Tibial artery (tissue), 4 donors: ENCODE measurements at regions not wholly inside any gene's neighbourhood (a gene's known extent, or its start where the extent isn't known, plus 50 kb on each side); places are given as distances from the start of the nearest gene placed in this dataset.

Experiments used
- DNase-seq, 2 donors: peaks; one replicate each; pipeline ENCODE4 v3.0.0-alpha.2; 2019
- H3K27ac ChIP-seq, 2 donors: fragments of 200-600 bp; sonication (generic) in 1 of 2; 1 replicate in 1 of 2; 2 replicates in 1 of 2; pipeline ENCODE4 v1.5.1; 2018 to 2019; ENCODE audit warnings: mild to moderate bottlenecking in 1 of 2
- H3K27me3 ChIP-seq, 2 donors: fragments of 200-600 bp; sonication (generic) in 1 of 2; one replicate each; pipeline versions ENCODE4 v1.5.1 to v1.6.0; 2016 to 2019
- H3K36me3 ChIP-seq, 3 donors: fragments of 200-600 bp; sonication (generic) in 2 of 3; one replicate each; pipeline ENCODE4 v1.5.1; 2016 to 2019; ENCODE audit warnings: mild to moderate bottlenecking in 2 of 3
- H3K4me1 ChIP-seq, 4 donors: fragments of 200-600 bp; sonication (generic) in 2 of 4; 1 replicate in 3 of 4; 2 replicates in 1 of 4; pipeline ENCODE4 v1.5.1; 2016 to 2019
- H3K4me3 ChIP-seq, 2 donors: fragments of 200-600 bp; sonication (generic) in 1 of 2; 1 replicate in 1 of 2; 2 replicates in 1 of 2; pipeline ENCODE4 v1.5.1; 2018 to 2019; ENCODE audit warnings: mild to moderate bottlenecking in 2 of 2
- H3K9me3 ChIP-seq, 3 donors: fragments of 200-600 bp; sonication (generic) in 1 of 3; one replicate each; pipeline ENCODE4 v1.5.1; 2016 to 2019
- CTCF ChIP-seq, 2 experiments: fragments of 200-600 bp in 1 of 2; fragments of 450-650 bp in 1 of 2; IDR thresholded peaks; one replicate each; pipeline ENCODE4 v1.5.1; 2017 to 2019; ENCODE audit warnings: antibody characterized with exemption in 2 of 2, mild to moderate bottlenecking in 1 of 2, moderate library complexity in 1 of 2
- intact Hi-C: fragments of 100-400 bp; cut with DNase I; formaldehyde crosslinking; loops from one replicate; pipeline ENCODE4 v1.15.0; 2023; ENCODE audit warnings: low total_unique reads

GRCh38 chr4:177128306-177128705 lies 181.4 kb upstream of the NEIL3 start:
- Histone ChIP-seq H3K9me3 (peaks cover 0 to 11% (median 0%) of the 10 kb centered on the region in 3 donors), H3K4me1 (no peaks in the 10 kb centered on the region), H3K27ac (no peak overlapping the region), H3K27me3 (no peaks in the 10 kb centered on the region), H3K4me3 (no peak overlapping the region), H3K36me3 (no peaks in the 10 kb centered on the region)
- no peak for DNase-seq
- intact Hi-C loops = no loop called here
- no peak for TF ChIP-seq CTCF (IDR thresholded peaks at IDR 0.05)

GRCh38 chr4:177131736-177132135 lies 177.9 kb upstream of the NEIL3 start:
- H3K27me3 ChIP-seq = no peaks in the 10 kb centered on the region
- H3K9me3 ChIP-seq = peaks cover 0 to 11% (median 0%) of the 10 kb centered on the region in 3 donors
- H3K36me3 ChIP-seq = no peaks in the 10 kb centered on the region
- H3K4me1 ChIP-seq = no peaks in the 10 kb centered on the region
- intact Hi-C loops = no loop called here
- H3K4me3 ChIP-seq = no peak overlapping the region
- TF ChIP-seq CTCF (IDR thresholded peaks at IDR 0.05) = no peak
- DNase-seq = no peak
- no peak overlapping the region for H3K27ac ChIP-seq

GRCh38 chr4:177147668-177148067 lies 162.0 kb upstream of the NEIL3 start:
- TF ChIP-seq CTCF (IDR thresholded peaks at IDR 0.05) = no peak
- H3K36me3 ChIP-seq = no peaks in the 10 kb centered on the region

GRCh38 chr4:177155454-177155853 lies 154.2 kb upstream of the NEIL3 start:
- intact Hi-C loops = no loop called here
- no peak overlapping the region for H3K27ac ChIP-seq
- H3K27me3 ChIP-seq = no peaks in the 10 kb centered on the region
- H3K4me3 ChIP-seq = no peak overlapping the region
- no peak for TF ChIP-seq CTCF (IDR thresholded peaks at IDR 0.05)
- no peaks in the 10 kb centered on the region for H3K36me3 ChIP-seq
- DNase-seq = no peak
- no peaks in the 10 kb centered on the region for H3K4me1 ChIP-seq
- H3K9me3 ChIP-seq = peaks cover 0 to 6% (median 0%) of the 10 kb centered on the region in 3 donors

More at GRCh38 chr4:177147668-177148067, 162.0 kb upstream of the NEIL3 start:
- Histone ChIP-seq H3K27me3 (no peaks in the 10 kb centered on the region), H3K9me3 (peaks cover 0 to 4% (median 0%) of the 10 kb centered on the region in 3 donors), H3K4me1 (no peaks in the 10 kb centered on the region), H3K4me3 (no peak overlapping the region), H3K27ac (no peak overlapping the region)
- no peak for DNase-seq
- intact Hi-C loops = no loop called here

- no peaks in the 10 kb centered on the region for H3K27me3 ChIP-seq
- H3K9me3 ChIP-seq = no peaks in the 10 kb centered on the region
- H3K4me3 ChIP-seq = no peak overlapping the region
- no peaks in the 10 kb centered on the region for H3K4me1 ChIP-seq
- no peak overlapping the region for H3K27ac ChIP-seq
- H3K36me3 ChIP-seq = no peaks in the 10 kb centered on the region
- TF ChIP-seq CTCF (IDR thresholded peaks at IDR 0.05) = no peak
- intact Hi-C loops = no loop called here
- DNase-seq = no peak
These were observed 150.1 kb upstream of the NEIL3 start for GRCh38 chr4:177159600-177159999.

GRCh38 chr4:177161781-177162180 lies 147.9 kb upstream of the NEIL3 start:
- Histone ChIP-seq H3K27ac (no peak overlapping the region), H3K9me3 (no peaks in the 10 kb centered on the region), H3K27me3 (no peaks in the 10 kb centered on the region), H3K36me3 (no peaks in the 10 kb centered on the region), H3K4me1 (no peaks in the 10 kb centered on the region), H3K4me3 (no peak overlapping the region)
- intact Hi-C loops = no loop called here
- TF ChIP-seq CTCF (IDR thresholded peaks at IDR 0.05) = no peak
- no peak for DNase-seq
